ENCODE measurements at regions not wholly inside any gene's neighbourhood (a gene's known extent, or its start where the extent isn't known, plus 50 kb on each side); places are given as distances from the start of the nearest gene placed in this dataset.

GRCh38 chr21:18772897-18773296, 369.3 kb upstream of the TMPRSS15 start:
- no peak for TF ChIP-seq EP300 (IDR thresholded peaks at IDR 0.05)
- TF ChIP-seq, protein P1, sequence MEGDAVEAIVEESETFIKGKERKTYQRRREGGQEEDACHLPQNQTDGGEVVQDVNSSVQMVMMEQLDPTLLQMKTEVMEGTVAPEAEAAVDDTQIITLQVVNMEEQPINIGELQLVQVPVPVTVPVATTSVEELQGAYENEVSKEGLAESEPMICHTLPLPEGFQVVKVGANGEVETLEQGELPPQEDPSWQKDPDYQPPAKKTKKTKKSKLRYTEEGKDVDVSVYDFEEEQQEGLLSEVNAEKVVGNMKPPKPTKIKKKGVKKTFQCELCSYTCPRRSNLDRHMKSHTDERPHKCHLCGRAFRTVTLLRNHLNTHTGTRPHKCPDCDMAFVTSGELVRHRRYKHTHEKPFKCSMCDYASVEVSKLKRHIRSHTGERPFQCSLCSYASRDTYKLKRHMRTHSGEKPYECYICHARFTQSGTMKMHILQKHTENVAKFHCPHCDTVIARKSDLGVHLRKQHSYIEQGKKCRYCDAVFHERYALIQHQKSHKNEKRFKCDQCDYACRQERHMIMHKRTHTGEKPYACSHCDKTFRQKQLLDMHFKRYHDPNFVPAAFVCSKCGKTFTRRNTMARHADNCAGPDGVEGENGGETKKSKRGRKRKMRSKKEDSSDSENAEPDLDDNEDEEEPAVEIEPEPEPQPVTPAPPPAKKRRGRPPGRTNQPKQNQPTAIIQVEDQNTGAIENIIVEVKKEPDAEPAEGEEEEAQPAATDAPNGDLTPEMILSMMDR (IDR thresholded peaks at IDR 0.05), result no peak
